GM18868 (cell line): ENCODE measurements at regions not wholly inside any gene's neighbourhood (a gene's known extent, or its start where the extent isn't known, plus 50 kb on each side); places are given as distances from the start of the nearest gene placed in this dataset.
"Not testable (repeated sequence)": the region's sequence is repeated elsewhere in the genome, so short reads cannot be mapped to it uniquely, and the experiment has no call there.

Experiments used
- ATAC-seq: cut with Tn5 transposase; IDR thresholded peaks from one replicate; pipeline ENCODE4 v1.9.1; 2021; ENCODE audit warnings: mild to moderate bottlenecking, moderate library complexity; ENCODE audit not compliant: unreplicated experiment

GRCh38 chr5:44565360-44565759, 176.1 kb upstream of the FGF10 start:
- no peak for ATAC-seq

GRCh38 chr5:44546286-44546685, 157.1 kb upstream of the FGF10 start:
- no peak for ATAC-seq

DNA sequence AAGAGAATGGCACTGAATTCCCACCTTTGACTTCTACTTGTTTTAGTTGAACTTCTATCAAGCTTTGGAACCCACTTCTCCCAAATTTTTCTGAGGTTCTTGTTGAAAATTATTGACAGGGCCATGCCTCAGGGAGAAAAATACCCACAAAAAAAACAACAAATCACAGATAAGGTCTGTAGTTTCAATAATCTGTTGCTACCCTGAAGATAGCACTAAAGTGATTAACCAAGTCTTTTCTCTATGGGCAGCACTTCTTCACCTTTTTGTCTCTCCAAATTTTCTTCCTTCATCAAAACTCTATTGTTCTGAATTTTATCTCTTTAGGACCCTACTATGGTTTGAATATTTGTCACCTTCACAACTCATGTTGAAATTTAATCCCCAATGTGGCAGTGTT, 154.3 kb upstream of the FGF10 start:
- ATAC-seq: no peak

DNA sequence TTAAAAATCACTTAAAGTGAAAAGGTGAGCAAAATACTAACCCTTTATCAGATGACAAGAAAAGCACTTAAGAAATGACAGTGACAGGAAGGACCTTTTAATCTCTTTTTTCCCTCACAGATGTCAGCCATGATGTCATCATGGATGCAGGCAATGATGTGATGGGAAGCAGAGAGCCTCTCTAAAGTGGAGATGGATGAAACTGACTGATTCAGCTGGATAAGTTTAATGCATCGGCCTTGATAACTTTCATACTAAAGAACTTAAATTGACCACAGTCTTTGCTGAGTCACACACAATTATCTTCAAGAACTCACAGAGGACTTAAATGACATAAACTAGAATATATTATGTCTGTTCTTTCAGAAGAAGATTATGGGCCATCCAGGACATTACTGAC, 153.2 kb upstream of the FGF10 start:
- no peak for ATAC-seq

DNA sequence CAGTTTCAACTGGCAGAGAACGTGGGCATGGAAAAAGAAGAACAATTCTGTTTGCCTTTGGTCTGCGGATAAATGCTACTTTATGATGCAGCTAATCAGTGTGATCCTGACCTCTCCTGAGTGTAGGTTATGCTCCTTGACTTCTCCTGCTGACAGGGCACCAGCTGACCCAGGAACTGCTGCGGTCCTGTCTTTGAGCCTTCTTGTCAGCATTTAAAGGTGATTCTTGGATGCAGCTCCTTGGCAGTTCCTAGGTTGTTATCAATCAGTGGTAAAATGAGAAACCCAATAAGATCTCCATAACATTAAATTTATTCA, 150.3 kb upstream of the FGF10 start:
- no peak for ATAC-seq

- no peak for ATAC-seq
Measured at GRCh38 chr5:44538797-44539601, 149.8 kb upstream of the FGF10 start.

DNA sequence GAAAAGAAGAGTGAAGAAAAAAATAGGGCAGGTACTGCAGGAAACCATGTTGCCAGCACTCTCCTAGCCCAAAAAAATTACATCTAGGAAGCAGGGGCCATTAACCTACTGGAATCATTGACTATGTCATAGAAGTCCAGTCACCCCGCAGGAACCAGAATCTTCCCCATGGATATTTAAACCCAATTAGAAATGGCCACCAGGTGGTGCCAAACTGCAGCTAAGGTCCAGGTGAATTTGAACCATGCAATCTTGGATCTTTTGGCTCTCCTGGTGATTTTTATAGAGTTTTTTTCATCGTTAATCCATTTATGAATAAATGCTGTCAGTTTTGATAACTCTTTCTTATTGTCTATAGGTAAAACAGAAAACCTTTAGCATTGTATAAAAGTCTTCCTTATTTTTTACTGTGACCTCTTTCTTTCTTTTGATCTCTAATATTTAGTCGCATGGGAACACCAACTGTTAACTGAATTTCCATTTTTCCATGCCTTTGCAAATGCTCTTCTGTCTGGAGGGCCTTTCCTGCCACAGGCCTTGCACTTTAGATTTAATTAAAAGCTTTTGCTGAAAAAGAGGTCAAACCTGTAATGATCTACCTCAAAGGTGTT, 147.5 kb upstream of the FGF10 start:
- peak; percentile 71 for ATAC-seq

- ATAC-seq: no peak
Measured at GRCh38 chr5:44535621-44536020, 146.4 kb upstream of the FGF10 start.

DNA sequence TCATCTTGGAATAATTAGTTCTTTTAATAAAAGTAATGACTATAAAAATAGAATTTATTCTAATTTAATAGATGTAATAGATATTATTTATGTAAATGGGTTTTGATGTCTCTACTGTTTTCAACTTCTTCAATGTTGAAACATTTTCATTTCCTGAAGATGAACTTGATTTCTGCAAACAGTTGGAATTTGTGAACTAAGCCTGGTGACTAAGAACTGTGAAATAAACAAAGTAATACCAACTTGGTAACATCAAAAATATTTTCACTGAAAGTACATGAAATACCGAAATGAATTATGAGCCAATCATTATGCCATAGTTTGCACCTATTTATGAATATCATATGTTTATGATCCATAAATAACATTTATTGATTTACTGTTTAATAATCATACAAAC, 143.8 kb upstream of the FGF10 start:
- no peak for ATAC-seq

- not testable (repeated sequence) for ATAC-seq
Measured at GRCh38 chr5:44531756-44532155, 142.5 kb upstream of the FGF10 start.

GRCh38 chr5:44530783-44531182, 141.6 kb upstream of the FGF10 start:
- ATAC-seq: not testable (repeated sequence)

GRCh38 chr5:44511596-44511995, 122.4 kb upstream of the FGF10 start:
- no peak for ATAC-seq

DNA sequence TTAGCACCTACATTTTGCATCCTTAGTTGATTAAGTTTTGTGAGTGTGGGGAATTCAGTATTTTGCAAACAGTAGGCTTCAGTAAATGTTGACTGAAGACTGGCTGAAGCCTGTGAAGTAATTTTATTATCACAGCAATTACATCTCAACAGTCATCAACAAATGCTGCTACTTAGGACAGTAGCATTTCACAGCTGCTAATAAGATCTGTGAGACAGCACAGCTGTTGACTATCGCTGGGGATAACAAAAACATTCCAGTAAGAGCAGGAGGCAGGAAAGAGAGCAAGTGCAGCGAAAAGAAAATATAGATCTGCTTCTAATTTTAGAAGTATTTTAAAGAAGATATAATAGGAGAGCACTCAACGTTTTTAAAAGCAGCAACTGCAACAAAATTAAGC, 117.3 kb upstream of the FGF10 start:
- no peak for ATAC-seq

DNA sequence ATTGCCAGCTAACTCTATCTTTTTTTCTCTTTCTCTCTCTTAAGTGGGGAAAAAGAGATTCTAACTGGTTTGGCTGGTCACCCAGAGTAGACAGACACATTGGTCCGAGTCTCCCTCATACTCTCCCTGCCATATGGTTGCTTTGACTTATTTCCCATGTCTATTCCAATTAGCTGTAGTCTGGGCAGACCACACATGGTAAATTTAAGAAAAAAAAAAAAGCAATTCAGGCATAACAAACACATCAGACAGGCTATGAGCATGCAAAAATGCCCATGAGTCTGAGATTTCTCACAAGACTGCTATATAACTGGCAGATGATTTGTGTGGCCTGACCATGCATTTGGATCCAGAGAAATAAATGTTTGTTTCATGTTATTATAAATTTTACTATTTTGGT, 110.2 kb upstream of the FGF10 start:
- no peak for ATAC-seq

GRCh38 chr5:44497606-44498005, 108.4 kb upstream of the FGF10 start:
- ATAC-seq: no peak

GRCh38 chr5:44495280-44495679, 106.1 kb upstream of the FGF10 start:
- no peak for ATAC-seq

DNA sequence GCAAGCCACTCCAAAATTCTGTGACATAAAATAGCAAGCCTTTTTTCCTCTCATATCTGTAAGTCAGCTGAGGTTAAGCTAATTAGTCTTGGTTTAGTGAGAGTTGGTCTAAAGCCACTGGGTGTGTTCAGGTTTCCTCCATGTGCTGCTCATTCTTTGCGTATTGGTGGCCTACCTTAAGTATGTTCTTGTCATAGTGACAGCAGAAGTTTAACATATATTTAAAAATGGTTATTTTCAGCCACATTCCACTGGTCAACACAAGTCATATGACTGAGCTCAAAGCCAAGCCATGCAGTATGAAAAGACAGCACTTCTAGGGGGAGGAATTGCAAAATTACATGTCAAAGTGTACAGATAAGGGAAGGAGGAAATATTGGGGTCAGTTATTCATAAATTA, 100.5 kb upstream of the FGF10 start:
- ATAC-seq: no peak

GRCh38 chr5:44486591-44486990, 97.4 kb upstream of the FGF10 start:
- no peak for ATAC-seq

GRCh38 chr5:44454002-44454401, 64.8 kb upstream of the FGF10 start:
- no peak for ATAC-seq

DNA sequence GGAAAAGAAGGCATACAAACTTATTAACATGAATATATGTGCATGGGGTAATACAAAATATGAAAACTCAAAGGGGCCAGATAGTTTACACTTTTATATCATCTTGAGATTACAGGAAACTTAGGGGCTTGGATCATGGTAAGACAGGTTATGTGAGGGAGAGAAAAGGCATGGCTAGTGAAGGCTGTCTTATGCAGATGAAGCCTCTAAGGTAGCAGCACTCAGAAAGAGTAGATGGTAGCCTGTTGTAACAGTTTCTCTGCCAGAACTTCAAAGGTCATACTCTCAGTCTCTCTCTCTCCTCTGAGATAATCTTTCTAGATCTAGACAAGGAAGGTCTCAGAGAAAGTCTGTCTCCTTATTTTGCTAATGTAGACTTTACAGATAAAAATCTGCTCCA, 57.2 kb upstream of the FGF10 start:
- ATAC-seq: no peak

DNA sequence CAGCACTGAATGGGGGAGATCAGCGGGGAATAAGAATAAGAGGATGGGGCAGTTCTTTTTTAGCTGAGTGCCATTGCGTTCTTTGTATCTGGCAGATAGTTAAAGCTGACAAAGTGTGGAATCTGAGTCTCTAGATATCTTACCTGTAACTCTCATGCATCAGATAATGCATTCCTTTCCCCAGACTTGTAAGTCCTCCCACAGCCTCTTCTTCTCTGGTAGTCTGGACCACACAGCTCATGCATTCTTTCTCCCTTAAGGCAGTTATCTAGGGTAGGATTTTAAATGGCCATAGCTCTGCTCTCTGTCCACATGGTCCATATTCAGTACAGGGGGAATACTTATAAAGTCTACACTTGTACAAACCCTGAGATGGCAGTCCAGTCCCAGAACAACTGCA, 54.0 kb upstream of the FGF10 start:
- no peak for ATAC-seq

- ATAC-seq: no peak
Measured at GRCh38 chr5:44441460-44441859, 52.2 kb upstream of the FGF10 start.

DNA sequence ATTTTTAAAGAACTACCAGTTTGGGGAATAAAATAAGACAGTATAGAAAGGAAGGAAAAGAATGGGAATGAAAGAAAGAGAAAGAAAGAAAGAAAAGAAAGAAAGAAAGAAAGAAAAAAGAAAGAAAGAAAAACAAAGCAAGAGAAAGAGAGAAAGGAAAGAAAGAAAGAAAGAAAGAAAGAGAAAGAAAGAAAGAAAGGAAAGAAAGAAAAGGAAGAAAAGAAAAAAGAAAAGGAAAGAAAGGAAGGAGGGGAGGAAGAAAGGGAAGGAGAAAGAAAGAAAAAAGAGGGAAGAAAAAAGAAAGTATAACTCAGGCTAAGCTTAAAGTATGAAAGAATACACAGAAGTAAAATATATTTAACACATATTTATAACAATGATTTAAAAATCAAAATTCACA, 51.0 kb upstream of the FGF10 start:
- no peak for ATAC-seq
